ENCODE measurements at regions not wholly inside any gene's neighbourhood (a gene's known extent, or its start where the extent isn't known, plus 50 kb on each side); places are given as distances from the start of the nearest gene placed in this dataset.
"Not testable (repeated sequence)": the region's sequence is repeated elsewhere in the genome, so short reads cannot be mapped to it uniquely, and the experiment has no call there.

DNA sequence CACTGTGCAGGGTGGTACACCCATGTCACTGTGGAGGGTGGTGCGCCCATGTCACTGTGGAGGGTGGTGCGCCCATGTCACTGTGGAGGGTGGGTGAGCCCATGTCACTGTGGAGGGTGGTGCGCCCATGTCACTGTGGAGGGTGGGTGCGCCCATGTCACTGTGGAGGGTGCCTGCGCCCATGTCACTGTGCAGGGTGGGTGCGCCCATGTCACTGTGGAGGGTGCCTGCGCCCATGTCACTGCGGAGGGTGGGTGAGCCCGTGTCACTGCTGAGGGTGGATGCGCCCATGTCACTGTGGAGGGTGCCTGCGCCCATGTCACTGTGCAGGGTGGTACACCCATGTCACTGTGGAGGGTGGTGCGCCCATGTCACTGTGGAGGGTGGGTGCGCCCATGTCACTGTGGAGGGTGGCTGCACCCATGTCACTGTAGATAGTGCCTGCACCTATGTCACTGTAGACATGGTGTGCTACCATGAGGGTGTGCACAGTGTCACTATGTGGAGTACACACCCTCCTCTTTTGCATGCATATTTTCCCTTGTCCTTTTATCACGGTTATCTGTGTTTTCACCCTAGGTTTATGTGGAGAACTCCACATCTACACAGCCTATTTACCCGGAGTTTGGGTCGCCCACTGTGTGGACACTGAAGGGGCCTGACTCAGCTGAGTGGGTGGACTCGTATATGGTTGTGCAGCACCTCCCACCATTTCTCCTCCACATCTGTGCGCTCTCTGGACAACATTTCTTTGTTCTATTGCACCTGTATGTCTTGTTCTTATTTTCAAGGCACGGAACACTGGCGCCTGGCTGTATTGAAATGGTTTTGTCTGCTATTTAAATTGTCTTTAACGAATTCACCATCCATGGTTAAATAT is 222.4 kb downstream of the ERMARD start:
- H3K27me3 ChIP-seq (ENCODE audit: insufficient read depth, low read length); H3K4me3 ChIP-seq (ENCODE audit: low read length); H3K9me3 ChIP-seq (ENCODE audit: low read depth, low read length); H3K4me1 ChIP-seq (ENCODE audit: insufficient read depth, low read length): not testable (repeated sequence)

DNA sequence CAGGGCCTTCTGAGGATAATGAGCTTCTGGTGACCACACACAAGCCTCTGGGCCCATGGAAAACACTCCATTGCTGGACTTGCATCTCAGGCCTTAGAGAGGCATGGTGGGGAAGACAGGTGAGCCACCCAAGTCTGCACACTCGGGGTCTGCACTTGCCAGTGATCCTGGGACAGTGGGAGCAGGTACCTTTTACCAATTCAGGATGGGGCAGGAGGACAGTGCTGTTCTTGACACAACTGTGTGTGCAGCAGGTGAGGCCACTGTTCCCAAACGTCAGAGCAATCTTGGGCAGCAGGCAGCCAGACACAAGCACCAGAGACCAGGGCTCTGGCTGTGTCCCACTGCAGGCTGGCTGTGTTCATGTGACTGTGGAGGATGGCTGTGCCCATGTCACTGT is 221.3 kb downstream of the ERMARD start:
- no peak overlapping the region for H3K4me3 ChIP-seq (ENCODE audit: low read length)
- no peaks in the 10 kb centered on the region for H3K4me1 ChIP-seq (ENCODE audit: insufficient read depth, low read length)
- H3K9me3 ChIP-seq (ENCODE audit: low read depth, low read length): no peaks in the 10 kb centered on the region

DNA sequence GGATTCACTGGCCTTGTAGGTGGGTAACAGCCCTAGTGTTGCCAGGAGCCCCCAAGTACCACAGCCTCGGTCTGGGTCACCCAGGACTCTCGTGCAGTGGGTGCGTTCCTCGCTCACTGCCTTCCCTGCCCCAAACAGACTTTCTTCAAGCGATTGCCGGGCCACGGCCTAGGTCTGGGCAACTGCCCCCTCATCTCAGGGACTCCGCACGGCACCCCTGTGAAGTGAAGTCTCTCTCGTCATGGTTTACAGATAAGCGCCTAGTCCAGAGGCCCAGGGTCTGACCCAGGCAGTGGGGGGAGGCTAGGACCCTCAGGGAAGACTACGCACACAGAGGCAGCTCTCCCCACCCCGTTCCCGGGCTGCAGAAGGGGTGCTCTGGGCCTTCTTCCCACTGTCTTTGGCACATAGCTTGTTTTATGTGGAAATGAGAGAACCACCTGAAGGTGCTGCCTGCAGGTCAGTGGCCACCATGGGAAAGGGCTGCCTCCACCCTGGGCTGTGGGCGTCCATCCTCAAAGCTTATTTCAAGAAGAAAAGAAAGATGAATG is 220.8 kb downstream of the ERMARD start:
- H3K4me3 ChIP-seq (ENCODE audit: low read length): no peak overlapping the region
- H3K9me3 ChIP-seq (ENCODE audit: low read depth, low read length): no peaks in the 10 kb centered on the region
- no peaks in the 10 kb centered on the region for H3K27me3 ChIP-seq (ENCODE audit: insufficient read depth, low read length)
- no peaks in the 10 kb centered on the region for H3K4me1 ChIP-seq (ENCODE audit: insufficient read depth, low read length)

More for the DNA sequence above, 221.3 kb downstream of the ERMARD start:
- H3K27me3 ChIP-seq (ENCODE audit: insufficient read depth, low read length): no peaks in the 10 kb centered on the region

DNA sequence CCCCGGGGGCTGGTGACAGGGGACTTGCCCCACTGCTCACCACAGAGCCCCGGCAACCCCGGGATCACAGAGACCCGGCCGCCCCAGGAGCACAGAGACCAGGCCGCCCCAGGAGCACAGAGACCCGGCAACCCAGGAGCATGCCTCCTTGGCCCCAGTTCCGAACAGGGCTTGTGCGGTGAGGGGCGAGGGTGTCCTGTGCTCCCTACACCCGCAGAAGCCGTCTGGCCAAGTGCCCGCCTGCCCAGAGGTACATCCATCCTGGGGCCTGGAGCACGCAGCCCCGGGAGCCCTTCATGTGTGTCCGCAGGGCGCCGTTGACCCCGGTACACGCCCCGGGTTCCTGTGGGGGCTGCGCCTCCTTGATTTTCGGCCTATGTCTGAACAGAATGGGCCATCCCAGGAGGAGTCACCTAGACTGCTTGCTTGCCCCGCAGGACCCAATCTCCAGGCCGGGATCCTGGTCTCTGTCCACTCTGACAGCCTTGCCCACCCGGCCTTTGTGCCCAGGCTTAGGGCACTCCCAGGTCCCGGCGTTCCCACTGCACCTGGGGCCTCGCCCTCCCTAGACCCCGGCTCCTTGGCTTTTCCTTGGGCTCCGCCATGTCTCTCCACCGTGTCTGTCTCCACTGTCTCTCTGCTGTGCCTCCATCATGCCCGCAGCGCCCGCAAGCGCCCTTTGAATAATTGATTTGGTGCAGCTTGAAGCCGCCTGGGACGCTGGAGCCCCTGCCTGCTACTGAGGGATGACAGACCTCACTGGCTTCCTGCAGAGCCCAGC is 219.8 kb downstream of the ERMARD start:
- H3K4me3 ChIP-seq (ENCODE audit: low read length): no peak overlapping the region
- H3K9me3 ChIP-seq (ENCODE audit: low read depth, low read length): no peaks in the 10 kb centered on the region
- H3K27me3 ChIP-seq (ENCODE audit: insufficient read depth, low read length): no peaks in the 10 kb centered on the region
- H3K4me1 ChIP-seq (ENCODE audit: insufficient read depth, low read length): no peaks in the 10 kb centered on the region

DNA sequence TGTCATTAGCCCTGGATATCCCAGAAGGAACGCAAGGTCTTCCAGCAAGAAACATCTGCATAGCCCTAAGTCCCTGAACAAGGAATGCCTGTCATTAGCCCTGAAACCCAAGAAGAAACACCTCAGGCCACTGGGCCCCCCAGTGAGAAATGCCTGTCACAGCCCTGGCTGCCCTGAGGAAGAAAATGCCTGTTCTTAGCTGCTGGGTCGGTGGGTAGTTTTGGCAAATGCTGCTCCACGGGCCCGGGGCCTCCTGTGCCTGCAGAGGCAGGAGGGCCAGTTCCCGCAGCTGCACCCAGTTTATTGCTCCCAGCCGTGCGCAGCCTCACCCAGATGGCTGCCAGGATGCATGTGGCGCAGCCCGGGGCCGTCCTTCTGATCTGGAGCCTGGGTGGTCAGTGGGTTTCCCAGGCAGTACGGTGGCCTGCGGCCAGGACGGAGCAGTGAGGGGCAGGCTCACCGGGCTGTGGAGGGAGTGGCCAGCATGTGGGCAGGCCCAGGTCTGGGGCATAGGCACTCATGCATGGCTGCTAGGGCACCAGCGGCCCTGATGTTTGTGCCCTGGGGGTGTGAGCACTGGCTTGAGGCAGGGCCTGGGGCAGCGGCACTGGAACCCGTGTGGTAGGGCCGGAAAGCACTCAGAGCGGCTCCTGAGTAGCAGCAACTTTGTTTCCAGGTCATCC is 219.0 kb downstream of the ERMARD start:
- Histone ChIP-seq H3K27me3 (ENCODE audit: insufficient read depth, low read length) (no peaks in the 10 kb centered on the region), H3K4me1 (ENCODE audit: insufficient read depth, low read length) (no peaks in the 10 kb centered on the region), H3K4me3 (ENCODE audit: low read length) (no peak overlapping the region), H3K9me3 (ENCODE audit: low read depth, low read length) (no peaks in the 10 kb centered on the region)

DNA sequence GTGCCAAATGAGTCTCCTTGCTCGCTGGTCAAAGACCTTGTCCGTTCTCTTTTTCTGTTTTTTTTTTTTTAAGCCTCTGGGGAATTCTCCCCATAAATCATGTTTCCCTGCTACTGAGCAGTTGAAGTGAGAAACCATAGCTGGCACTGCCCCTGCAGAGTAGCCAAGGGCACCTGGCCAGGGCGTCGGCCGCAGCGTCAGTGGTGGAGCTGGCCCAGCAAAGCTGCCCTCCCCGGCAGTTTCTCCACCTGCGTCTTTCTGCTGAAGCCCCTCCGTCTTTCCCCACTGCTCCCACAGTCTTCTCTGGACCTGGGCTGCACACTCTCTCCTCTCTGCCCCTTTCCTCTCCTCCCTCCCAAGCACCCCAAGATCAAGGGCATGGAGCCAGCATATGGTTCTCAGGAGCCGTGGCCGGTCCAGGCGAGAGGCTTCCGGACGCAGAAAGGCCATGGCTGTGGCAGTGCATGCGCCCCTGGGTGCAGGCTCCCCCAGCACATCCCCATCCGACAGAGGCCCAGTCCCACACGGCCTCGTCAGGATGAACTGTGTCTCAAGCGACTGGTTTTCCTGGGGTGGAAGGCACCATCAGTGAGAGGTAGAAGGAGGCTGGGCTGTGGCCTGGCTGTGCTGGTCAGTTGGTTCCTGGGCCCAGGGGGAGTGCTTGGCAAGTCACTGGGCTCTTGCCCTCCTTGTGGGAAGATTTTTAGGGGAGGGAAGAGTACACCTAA is 218.1 kb downstream of the ERMARD start:
- no peaks in the 10 kb centered on the region for H3K4me1 ChIP-seq (ENCODE audit: insufficient read depth, low read length)
- H3K9me3 ChIP-seq (ENCODE audit: low read depth, low read length): no peaks in the 10 kb centered on the region
- H3K27me3 ChIP-seq (ENCODE audit: insufficient read depth, low read length): no peaks in the 10 kb centered on the region
- no peak overlapping the region for H3K4me3 ChIP-seq (ENCODE audit: low read length)

DNA sequence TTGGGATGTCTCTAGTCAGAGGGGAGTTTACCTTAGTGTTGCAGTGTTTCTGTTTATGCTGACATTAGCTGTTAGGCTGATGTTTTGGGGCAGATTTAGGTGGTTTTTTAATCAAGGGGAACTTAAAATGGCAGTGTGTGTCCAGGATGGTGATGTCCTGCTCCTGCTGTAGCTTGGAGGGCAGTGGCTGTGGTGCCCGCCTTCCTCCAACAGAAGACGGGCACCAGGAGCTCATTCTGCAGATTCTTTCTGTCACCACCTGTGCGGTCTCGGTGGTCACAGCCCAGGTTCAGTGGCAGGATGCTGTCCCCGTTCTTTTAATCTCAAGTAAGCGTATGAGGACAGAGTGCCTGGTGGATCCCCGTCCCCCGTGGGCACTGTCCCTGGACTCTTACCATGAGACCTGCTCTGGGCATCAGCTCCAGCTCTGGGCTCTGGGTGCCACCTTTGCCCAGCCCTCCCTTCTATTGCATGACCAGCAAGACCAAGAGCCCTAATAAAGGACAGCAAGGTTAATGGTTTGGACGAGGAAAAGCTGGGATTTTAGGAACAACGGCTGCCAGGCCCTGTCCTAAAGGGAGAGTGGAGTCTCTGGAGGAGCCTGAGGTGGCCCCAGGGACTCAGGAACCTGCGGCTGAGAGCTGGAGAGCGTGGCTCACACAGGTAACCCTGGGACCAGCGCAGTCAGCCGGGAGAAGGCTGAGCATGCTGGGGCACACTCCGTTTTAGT is 217.3 kb downstream of the ERMARD start:
- no peaks in the 10 kb centered on the region for H3K27me3 ChIP-seq (ENCODE audit: insufficient read depth, low read length)
- no peaks in the 10 kb centered on the region for H3K9me3 ChIP-seq (ENCODE audit: low read depth, low read length)
- H3K4me3 ChIP-seq (ENCODE audit: low read length): no peak overlapping the region
- H3K4me1 ChIP-seq (ENCODE audit: insufficient read depth, low read length): no peaks in the 10 kb centered on the region

DNA sequence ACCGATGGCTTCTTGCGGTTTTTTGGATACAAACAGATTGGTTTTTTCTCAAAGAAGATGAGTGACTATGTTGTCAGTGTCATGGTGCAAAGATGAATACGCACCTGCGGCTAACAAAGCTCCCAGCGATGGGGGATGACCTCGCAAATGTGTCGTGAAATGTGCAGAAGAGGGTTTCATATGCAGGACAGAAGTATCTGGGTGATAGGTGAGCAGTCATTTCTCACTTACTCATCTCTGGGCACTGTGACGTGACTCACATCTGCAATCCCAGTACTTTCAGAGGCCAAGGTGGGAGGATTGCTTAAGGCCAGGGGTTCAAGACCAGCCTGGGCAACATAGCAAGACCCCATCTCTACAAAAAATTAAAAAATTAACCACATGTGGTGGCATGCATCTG is 216.3 kb downstream of the ERMARD start:
- Histone ChIP-seq H3K4me3 (ENCODE audit: low read length) (no peak overlapping the region), H3K4me1 (ENCODE audit: insufficient read depth, low read length) (no peaks in the 10 kb centered on the region), H3K9me3 (ENCODE audit: low read depth, low read length) (no peaks in the 10 kb centered on the region), H3K27me3 (ENCODE audit: insufficient read depth, low read length) (no peaks in the 10 kb centered on the region)

DNA sequence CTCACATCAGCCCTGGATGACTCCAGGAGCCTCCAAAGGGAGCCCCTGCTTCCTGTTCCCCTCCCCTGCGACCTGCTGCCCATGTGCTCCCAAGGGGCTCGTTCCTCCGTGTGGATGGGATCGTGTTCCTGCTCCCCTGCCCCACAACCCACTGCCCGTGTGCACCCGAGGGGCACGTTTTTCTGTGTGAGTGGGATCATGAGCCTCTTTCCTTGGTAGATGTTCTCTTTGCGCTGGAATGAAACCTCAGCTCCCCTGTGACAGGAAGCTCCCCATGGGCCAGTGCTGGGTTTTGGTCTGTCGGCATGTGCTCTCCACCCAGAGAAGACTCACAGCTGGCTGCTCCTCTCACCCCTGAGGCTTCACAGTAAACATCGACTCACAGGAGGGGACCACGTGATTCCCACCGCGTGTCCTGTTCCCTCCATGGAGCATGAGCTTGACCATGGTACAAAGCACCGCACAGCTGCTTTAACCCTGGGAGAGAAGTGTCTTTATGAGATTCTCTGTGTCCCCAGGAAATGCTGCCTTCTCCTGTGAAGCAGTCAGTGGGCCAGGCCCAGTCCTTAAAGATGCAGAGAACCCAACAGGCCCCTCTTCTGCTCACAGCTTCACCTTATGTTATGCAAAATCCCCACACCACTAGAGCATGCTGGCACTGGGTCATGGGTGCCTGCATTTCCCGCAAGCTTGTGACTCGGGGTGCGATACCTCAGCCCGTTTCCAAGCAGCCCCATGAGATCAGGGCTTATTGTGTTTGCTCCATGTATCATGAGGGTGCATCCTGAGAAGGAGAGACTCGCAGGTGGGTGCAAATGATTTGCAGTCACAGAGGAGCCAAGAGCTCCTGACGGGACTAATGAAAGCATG is 215.1 kb downstream of the ERMARD start:
- Histone ChIP-seq H3K4me1 (ENCODE audit: insufficient read depth, low read length) (peaks cover 5% of the 10 kb centered on the region), H3K9me3 (ENCODE audit: low read depth, low read length) (no peaks in the 10 kb centered on the region), H3K27me3 (ENCODE audit: insufficient read depth, low read length) (peaks cover 1% of the 10 kb centered on the region), H3K4me3 (ENCODE audit: low read length) (no peak overlapping the region)

DNA sequence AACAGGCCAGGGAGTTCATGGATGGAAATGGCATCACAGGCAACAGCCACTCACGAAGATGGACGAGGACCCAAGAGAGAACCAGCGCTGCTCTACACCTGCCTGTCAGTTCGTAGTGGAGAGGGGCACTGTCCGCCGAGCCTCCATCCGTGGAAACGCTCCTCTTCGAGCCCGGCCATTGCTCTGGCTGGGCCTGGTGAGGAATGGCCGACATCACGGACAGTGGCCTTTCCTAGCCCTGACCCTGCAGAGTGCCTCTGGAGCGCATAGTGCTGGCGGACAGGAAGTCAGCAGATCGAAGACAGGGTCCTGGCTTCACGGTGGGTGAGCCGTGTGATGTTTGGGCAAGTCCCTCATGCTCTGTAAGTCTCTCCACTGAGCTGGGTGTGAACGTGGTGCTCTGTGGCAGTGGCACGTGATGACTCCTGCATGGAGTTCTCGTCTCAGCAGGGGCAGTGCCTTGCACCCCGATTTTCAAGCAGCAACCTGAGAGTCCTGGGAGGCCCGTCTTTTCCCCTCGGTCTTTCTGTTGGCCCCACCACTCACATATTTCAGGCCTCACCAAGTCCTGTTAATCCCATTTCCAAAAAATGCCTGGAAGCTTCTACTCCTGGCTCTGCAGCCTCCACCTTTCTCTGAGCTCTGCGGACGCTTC is 214.4 kb downstream of the ERMARD start:
- Histone ChIP-seq H3K9me3 (ENCODE audit: low read depth, low read length) (no peaks in the 10 kb centered on the region), H3K27me3 (ENCODE audit: insufficient read depth, low read length) (peaks cover 5% of the 10 kb centered on the region), H3K4me3 (ENCODE audit: low read length) (no peak overlapping the region), H3K4me1 (ENCODE audit: insufficient read depth, low read length) (peaks cover 8% of the 10 kb centered on the region)

DNA sequence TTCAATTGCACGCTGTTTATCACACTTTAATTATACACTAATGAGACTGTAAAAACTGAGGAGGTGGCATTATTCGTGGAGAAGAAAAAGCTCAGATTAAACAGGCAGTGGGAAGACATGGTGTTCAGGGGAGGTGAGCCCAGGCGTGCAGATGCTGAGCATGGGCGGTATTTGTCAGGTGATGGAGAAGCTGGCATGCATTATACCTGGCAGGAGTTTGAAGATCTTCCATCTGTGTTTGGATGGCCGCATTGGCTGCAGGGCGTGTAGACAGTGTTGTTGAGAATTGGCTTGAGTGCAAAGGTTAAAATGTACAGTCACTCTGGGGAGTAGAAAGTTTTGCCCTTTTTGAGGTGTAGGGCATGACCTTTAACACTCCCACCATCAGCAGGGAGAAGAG is 213.8 kb downstream of the ERMARD start:
- Histone ChIP-seq H3K9me3 (ENCODE audit: low read depth, low read length) (no peaks in the 10 kb centered on the region), H3K4me3 (ENCODE audit: low read length) (no peak overlapping the region), H3K27me3 (ENCODE audit: insufficient read depth, low read length) (peaks cover 5% of the 10 kb centered on the region), H3K4me1 (ENCODE audit: insufficient read depth, low read length) (peaks cover 8% of the 10 kb centered on the region)

DNA sequence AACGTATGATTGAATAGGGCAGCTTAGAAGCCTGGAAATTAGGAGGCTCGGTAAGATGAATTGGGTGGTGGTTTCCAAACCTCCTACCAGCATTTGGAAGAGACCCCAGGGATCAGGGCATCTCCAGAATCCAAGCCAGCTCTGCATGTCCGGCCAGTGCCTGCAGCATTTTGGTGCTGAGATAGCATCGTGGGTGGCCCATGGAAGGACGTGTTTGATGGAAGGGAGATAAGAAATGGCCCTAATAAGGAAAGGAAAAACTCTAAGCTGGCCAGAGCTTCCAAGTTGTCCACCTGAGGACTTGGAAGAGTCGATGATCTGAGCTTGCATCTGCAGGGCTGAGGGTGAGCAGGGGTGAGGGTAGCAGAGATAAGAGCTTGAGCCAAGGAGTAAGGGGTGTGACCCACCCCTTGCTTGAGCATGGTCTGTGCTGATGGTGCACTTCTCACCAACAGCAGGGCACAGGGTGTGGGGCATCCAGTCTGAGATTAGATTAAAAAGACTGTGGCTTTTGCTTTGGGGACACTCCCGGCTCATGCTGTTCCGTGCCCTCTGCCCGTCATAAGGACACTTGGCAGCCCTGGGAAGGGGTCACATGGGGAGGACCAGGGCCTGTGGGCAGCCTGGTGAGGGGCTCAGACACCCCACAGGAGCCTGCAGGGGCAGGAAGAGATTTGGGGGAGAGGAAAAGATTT is 213.2 kb downstream of the ERMARD start:
- Histone ChIP-seq H3K4me1 (ENCODE audit: insufficient read depth, low read length) (peaks cover 9% of the 10 kb centered on the region), H3K27me3 (ENCODE audit: insufficient read depth, low read length) (peaks cover 5% of the 10 kb centered on the region), H3K9me3 (ENCODE audit: low read depth, low read length) (no peaks in the 10 kb centered on the region), H3K4me3 (ENCODE audit: low read length) (no peak overlapping the region)

All from mononuclear cell (primary cell).